Activated CD4-positive, alpha-beta T cell treated with anti-CD3 and anti-CD28 coated beads, Interleukin-2, amount 10 ng/mL, durations not matched to agents 24 days and 14 days (primary cell): ENCODE measurements at regions not wholly inside any gene's neighbourhood (a gene's known extent, or its start where the extent isn't known, plus 50 kb on each side); places are given as distances from the start of the nearest gene placed in this dataset.

Experiments used
- DNase-seq: peaks from one replicate; pipeline ENCODE4 v3.0.0; 2022
- H3K27ac Mint-ChIP-seq: one replicate; pipeline ENCODE4 v1.8.0; 2022; ENCODE audit warnings: mild to moderate bottlenecking, mixed read lengths
- H3K27me3 Mint-ChIP-seq: one replicate; pipeline ENCODE4 v1.8.0; 2022; ENCODE audit warnings: mixed read lengths
- H3K36me3 Mint-ChIP-seq: one replicate; pipeline ENCODE4 v1.8.0; 2022; ENCODE audit warnings: low read depth, mild to moderate bottlenecking, mixed read lengths
- H3K4me1 Mint-ChIP-seq: one replicate; pipeline ENCODE4 v1.8.0; 2021; ENCODE audit warnings: mixed read lengths
- H3K4me3 Mint-ChIP-seq: one replicate; pipeline ENCODE4 v1.8.0; 2022; ENCODE audit warnings: mild to moderate bottlenecking, moderate library complexity, mixed read lengths
- H3K9me3 Mint-ChIP-seq: one replicate; pipeline ENCODE4 v1.8.0; 2021; ENCODE audit warnings: mixed read lengths
- intact Hi-C: fragments of 100-400 bp; cut with micrococcal nuclease; formaldehyde crosslinking; loops from one replicate; pipeline ENCODE4 v1.15.1; 2023

DNA sequence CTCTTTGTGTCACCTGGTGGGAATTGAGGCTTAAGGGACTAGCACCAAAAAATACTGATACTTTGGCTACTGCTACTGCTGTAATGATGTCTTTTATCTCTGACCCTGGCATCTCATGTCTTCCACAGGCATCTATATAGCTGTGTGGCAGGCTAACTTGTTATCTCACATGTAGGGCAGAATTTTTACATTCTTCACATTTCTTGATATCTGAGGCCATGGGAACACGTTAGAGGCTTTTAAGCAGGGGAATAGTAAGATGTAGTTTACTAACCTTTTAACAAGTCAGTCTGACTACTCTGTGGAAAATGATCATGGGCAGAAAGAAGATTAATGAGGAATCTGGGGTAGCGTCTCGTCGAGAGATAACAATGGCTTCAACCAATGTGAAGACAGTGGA is 498.4 kb downstream of the PCNX1 start:
- peaks cover 40% of the 10 kb centered on the region for H3K4me1 Mint-ChIP-seq
- H3K4me3 Mint-ChIP-seq, result no peak overlapping the region
- no peak for DNase-seq
- no peaks in the 10 kb centered on the region for H3K27me3 Mint-ChIP-seq
- no peaks in the 10 kb centered on the region for H3K9me3 Mint-ChIP-seq
- intact Hi-C loops, result no loop called here
- H3K27ac Mint-ChIP-seq, result no peak overlapping the region
- H3K36me3 Mint-ChIP-seq, result peaks cover 21% of the 10 kb centered on the region

- no peak for DNase-seq
- H3K4me1 Mint-ChIP-seq, result peaks cover 54% of the 10 kb centered on the region
- no peak overlapping the region for H3K4me3 Mint-ChIP-seq
- no peaks in the 10 kb centered on the region for H3K27me3 Mint-ChIP-seq
- no peaks in the 10 kb centered on the region for H3K9me3 Mint-ChIP-seq
- peaks cover 29% of the 10 kb centered on the region for H3K36me3 Mint-ChIP-seq
- H3K27ac Mint-ChIP-seq, result no peak overlapping the region
- intact Hi-C loops, result no loop called here
Observed at GRCh38 chr14:71408362-71409030, 501.2 kb downstream of the PCNX1 start.

- H3K27me3 Mint-ChIP-seq, result no peaks in the 10 kb centered on the region
- peaks cover 29% of the 10 kb centered on the region for H3K36me3 Mint-ChIP-seq
- H3K4me1 Mint-ChIP-seq, result peaks cover 44% of the 10 kb centered on the region
- peak overlapping the region; percentile 12 for H3K4me3 Mint-ChIP-seq
- H3K9me3 Mint-ChIP-seq, result no peaks in the 10 kb centered on the region
- DNase-seq, result no peak
- intact Hi-C loops, result loop anchor here (1.0 to 10.0 kb wide), 9 partner anchors 42 to 344 kb away; no protein-coding TSS in a partner anchor
- H3K27ac Mint-ChIP-seq, result peak overlapping the region; percentile 90
Observed at GRCh38 chr14:71410578-71411284, 503.5 kb downstream of the PCNX1 start.

- intact Hi-C loops, result loop anchor here (1.0 to 10.0 kb wide), 9 partner anchors 41 to 344 kb away; no protein-coding TSS in a partner anchor
- peak overlapping the region; percentile 90 for H3K27ac Mint-ChIP-seq
Observed at GRCh38 chr14:71411285-71411595, 504.0 kb downstream of the PCNX1 start.

DNA sequence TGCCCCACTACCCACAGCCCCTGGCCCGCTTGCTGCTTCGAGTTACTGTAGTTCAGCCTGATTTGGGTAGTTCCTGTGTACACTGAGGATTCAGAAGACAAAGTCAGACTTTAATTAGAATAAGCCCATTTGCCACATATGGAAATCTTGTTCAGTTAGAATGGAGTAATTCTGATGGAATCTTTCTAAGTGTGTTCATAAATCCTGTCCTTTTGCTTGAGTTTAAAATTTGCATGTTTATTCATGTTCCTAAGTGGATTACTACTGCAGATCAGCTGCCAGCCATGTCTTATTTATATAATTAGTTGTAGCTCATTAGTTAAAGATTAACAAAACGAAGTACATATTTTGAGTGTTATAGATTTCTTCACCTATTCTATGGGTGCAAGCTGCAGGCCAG is 504.5 kb downstream of the PCNX1 start:
- Mint-ChIP-seq H3K27me3 (no peaks in the 10 kb centered on the region), H3K4me3 (peak overlapping the region; percentile 38), H3K9me3 (no peaks in the 10 kb centered on the region), H3K36me3 (peaks cover 29% of the 10 kb centered on the region), H3K4me1 (peaks cover 46% of the 10 kb centered on the region), H3K27ac (peak overlapping the region; percentile 90)
- intact Hi-C loops, result loop anchor here (1.0 to 10.0 kb wide), 9 partner anchors 41 to 343 kb away; no protein-coding TSS in a partner anchor
- no peak for DNase-seq

More at GRCh38 chr14:71411285-71411595, 504.0 kb downstream of the PCNX1 start:
- Mint-ChIP-seq H3K36me3 (peaks cover 27% of the 10 kb centered on the region), H3K9me3 (no peaks in the 10 kb centered on the region), H3K4me1 (peaks cover 43% of the 10 kb centered on the region), H3K4me3 (peak overlapping the region; percentile 38), H3K27me3 (no peaks in the 10 kb centered on the region)
- DNase-seq, result no peak

GRCh38 chr14:71414631-71415403 is 507.6 kb downstream of the PCNX1 start:
- no peak overlapping the region for H3K27ac Mint-ChIP-seq
- no peak overlapping the region for H3K4me3 Mint-ChIP-seq
- intact Hi-C loops, result loop anchor here (5.0 to 10.0 kb wide), 5 partner anchors 37 to 340 kb away; no protein-coding TSS in a partner anchor
- H3K27me3 Mint-ChIP-seq, result no peaks in the 10 kb centered on the region
- H3K4me1 Mint-ChIP-seq, result peaks cover 30% of the 10 kb centered on the region
- no peaks in the 10 kb centered on the region for H3K9me3 Mint-ChIP-seq
- no peak for DNase-seq
- H3K36me3 Mint-ChIP-seq, result peaks cover 41% of the 10 kb centered on the region

DNA sequence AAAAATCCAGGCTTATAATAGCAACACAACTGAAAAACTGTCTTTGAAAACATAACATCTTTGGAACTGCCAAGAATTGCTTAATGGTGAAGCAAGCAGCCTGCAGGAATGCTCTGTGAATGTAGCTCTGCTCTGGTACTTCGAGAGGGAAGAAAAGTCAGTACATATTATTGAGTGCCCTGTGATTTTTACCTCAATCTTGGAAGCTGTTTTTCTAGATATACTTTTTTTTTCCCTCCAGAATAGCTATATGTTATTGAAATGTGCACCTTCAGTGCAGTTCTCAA is 508.1 kb downstream of the PCNX1 start:
- peaks cover 25% of the 10 kb centered on the region for H3K4me1 Mint-ChIP-seq

DNA sequence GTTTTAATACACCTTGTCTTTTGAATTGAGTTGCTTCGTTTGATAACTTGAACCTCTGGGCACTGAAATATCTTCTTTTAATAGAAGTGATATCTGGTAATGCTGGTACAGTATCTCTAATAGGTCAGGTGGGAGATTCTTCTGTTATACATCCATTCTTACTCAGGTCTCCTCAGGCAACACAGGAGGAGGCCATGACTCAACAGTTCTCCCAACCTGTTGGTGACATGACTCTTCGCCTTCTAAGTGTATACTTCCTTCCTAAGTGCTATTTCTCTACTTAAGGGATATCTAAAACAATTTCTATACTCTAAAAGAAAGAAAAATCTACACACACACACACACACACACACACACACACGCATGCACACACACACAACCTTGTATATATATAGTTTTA is 509.1 kb downstream of the PCNX1 start:
- H3K9me3 Mint-ChIP-seq, result no peaks in the 10 kb centered on the region

More for the DNA sequence above, 508.1 kb downstream of the PCNX1 start:
- Mint-ChIP-seq H3K27ac (no peak overlapping the region), H3K36me3 (peaks cover 41% of the 10 kb centered on the region), H3K9me3 (no peaks in the 10 kb centered on the region), H3K4me3 (no peak overlapping the region), H3K27me3 (no peaks in the 10 kb centered on the region)
- intact Hi-C loops, result loop anchor here (10.0 kb wide), 1 partner anchor 339 kb away; no protein-coding TSS in a partner anchor
- DNase-seq, result no peak

GRCh38 chr14:71418532-71419245 is 511.4 kb downstream of the PCNX1 start:
- Mint-ChIP-seq H3K9me3 (peaks cover 9% of the 10 kb centered on the region), H3K4me1 (peaks cover 6% of the 10 kb centered on the region), H3K27me3 (no peaks in the 10 kb centered on the region), H3K4me3 (no peak overlapping the region), H3K36me3 (peaks cover 54% of the 10 kb centered on the region), H3K27ac (no peak overlapping the region)
- DNase-seq, result peak; percentile 37
- intact Hi-C loops, result loop anchor here (10.0 kb wide), 1 partner anchor 336 kb away; no protein-coding TSS in a partner anchor

More for the DNA sequence above, 509.1 kb downstream of the PCNX1 start:
- H3K36me3 Mint-ChIP-seq, result peaks cover 46% of the 10 kb centered on the region
- H3K27ac Mint-ChIP-seq, result no peak overlapping the region
- H3K4me1 Mint-ChIP-seq, result peaks cover 19% of the 10 kb centered on the region
- no peaks in the 10 kb centered on the region for H3K27me3 Mint-ChIP-seq
- peak; percentile 30 for DNase-seq
- intact Hi-C loops, result loop anchor here (10.0 kb wide), 1 partner anchor 338 kb away; no protein-coding TSS in a partner anchor
- no peak overlapping the region for H3K4me3 Mint-ChIP-seq

DNA sequence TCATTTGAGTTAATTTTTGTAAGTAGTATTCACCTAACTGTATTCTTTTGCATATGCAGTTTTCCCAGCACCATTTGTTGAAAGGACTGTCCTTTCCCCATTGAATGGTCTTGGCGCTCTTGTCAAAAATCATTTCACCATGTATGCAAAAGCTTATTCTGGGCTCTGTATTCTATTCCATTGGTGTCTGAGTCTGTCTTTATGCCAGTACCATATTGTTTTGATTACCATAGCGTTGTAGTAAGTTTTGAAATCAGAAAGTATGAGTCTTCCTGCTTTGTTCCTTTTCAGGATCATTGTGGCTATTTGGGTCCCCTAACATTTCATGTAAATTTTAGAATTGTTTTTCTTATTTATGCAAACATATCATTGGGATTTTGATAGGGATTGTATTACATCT is 508.7 kb upstream of the RGS6 start:
- intact Hi-C loops, result no loop called here
- H3K4me1 Mint-ChIP-seq, result peaks cover 13% of the 10 kb centered on the region
- H3K4me3 Mint-ChIP-seq, result no peak overlapping the region
- no peaks in the 10 kb centered on the region for H3K27me3 Mint-ChIP-seq
- peaks cover 31% of the 10 kb centered on the region for H3K9me3 Mint-ChIP-seq
- H3K36me3 Mint-ChIP-seq, result peaks cover 65% of the 10 kb centered on the region
- H3K27ac Mint-ChIP-seq, result no peak overlapping the region
- DNase-seq, result no peak

DNA sequence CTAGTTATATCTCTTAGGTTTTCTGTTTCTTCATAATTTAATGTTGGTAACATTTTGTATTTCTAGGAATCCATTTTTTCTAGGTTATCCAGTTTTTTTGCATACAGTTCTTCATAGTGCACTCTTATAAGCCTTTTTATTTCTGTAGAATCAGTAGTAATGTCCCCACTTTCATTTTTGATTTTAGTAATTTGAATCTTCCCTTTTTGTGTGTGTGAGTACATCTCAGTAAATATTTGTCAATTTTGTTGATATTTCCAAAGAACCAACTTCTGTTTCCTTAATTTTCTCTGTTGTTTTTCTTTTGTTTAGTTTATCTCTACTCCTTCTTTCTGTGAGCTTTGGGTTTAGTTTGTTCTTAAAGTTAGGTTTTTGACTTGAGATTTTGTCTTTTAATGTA is 507.3 kb upstream of the RGS6 start:
- H3K27me3 Mint-ChIP-seq, result no peaks in the 10 kb centered on the region
- peaks cover 17% of the 10 kb centered on the region for H3K4me1 Mint-ChIP-seq
- intact Hi-C loops, result no loop called here
- H3K9me3 Mint-ChIP-seq, result peaks cover 31% of the 10 kb centered on the region
- no peak overlapping the region for H3K27ac Mint-ChIP-seq
- DNase-seq, result no peak
- peaks cover 60% of the 10 kb centered on the region for H3K36me3 Mint-ChIP-seq
- H3K4me3 Mint-ChIP-seq, result no peak overlapping the region

- Mint-ChIP-seq H3K36me3 (peaks cover 53% of the 10 kb centered on the region), H3K9me3 (peaks cover 31% of the 10 kb centered on the region)
- intact Hi-C loops, result no loop called here
Observed at GRCh38 chr14:71426001-71426400, 506.2 kb upstream of the RGS6 start.

DNA sequence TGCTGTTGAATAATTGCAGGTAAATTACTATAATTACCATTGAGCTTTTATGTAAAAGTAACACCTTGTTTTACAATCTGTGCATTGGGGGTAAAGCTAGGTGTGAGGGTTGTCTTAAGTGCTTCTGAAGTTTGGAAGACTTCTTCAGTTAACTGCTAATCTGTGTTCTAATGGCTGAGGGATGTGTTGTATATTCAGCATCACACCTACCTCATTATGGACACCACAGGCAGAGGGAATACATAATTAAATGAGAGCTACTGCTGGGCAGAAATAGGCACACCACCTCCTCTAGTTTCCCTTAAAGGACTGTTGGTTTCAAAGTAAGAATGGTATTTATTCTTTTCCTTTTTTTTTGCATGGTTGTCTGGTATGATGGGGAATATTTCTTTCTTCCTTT is 502.3 kb upstream of the RGS6 start:
- peak; percentile 18 for DNase-seq
- peaks cover 11% of the 10 kb centered on the region for H3K9me3 Mint-ChIP-seq
- H3K27me3 Mint-ChIP-seq, result no peaks in the 10 kb centered on the region
- intact Hi-C loops, result no loop called here
- peaks cover 21% of the 10 kb centered on the region for H3K4me1 Mint-ChIP-seq
- no peak overlapping the region for H3K27ac Mint-ChIP-seq
- H3K4me3 Mint-ChIP-seq, result no peak overlapping the region
- H3K36me3 Mint-ChIP-seq, result peaks cover 41% of the 10 kb centered on the region

More at GRCh38 chr14:71426001-71426400, 506.2 kb upstream of the RGS6 start:
- H3K4me3 Mint-ChIP-seq, result no peak overlapping the region
- no peaks in the 10 kb centered on the region for H3K27me3 Mint-ChIP-seq
- peaks cover 20% of the 10 kb centered on the region for H3K4me1 Mint-ChIP-seq
- no peak for DNase-seq
- H3K27ac Mint-ChIP-seq, result no peak overlapping the region
